DMS153 (cell line): ENCODE measurements at regions not wholly inside any gene's neighbourhood (a gene's known extent, or its start where the extent isn't known, plus 50 kb on each side); places are given as distances from the start of the nearest gene placed in this dataset.

Experiments used
- DNase-seq: peaks from one replicate; lab custom pipeline; 2025; lab: John Stamatoyannopoulos, UW

GRCh38 chrX:45771560-45772340 lies 571.1 kb upstream of the DIPK2B start:
- DNase-seq, result no peak

GRCh38 chrX:45771114-45771513 lies 570.4 kb upstream of the DIPK2B start:
- DNase-seq, result no peak

GRCh38 chrX:45769761-45770582 lies 569.3 kb upstream of the DIPK2B start:
- DNase-seq, result no peak

- no peak for DNase-seq
Measured at GRCh38 chrX:45768666-45769236, 568.1 kb upstream of the DIPK2B start.

GRCh38 chrX:45766981-45767501 lies 566.4 kb upstream of the DIPK2B start:
- no peak for DNase-seq

DNA sequence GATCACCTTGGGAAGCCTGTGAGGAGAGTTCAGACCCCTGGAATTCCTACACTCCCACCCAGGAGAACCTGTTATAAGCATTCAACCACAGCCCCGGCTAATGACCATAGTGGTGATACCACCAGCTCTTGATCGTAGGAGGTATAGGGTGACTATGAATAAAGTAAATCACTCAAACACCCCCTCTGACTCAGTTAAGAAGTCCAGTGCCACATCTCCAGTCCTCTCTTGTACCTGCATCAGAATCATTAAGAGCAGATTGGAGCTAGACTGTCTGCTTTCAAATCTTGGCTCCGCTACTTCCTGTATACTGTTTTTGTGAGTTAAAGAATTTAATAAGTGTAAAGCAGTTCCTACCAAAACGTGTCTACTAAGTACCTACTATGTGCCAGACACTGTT lies 565.1 kb upstream of the DIPK2B start:
- no peak for DNase-seq

DNA sequence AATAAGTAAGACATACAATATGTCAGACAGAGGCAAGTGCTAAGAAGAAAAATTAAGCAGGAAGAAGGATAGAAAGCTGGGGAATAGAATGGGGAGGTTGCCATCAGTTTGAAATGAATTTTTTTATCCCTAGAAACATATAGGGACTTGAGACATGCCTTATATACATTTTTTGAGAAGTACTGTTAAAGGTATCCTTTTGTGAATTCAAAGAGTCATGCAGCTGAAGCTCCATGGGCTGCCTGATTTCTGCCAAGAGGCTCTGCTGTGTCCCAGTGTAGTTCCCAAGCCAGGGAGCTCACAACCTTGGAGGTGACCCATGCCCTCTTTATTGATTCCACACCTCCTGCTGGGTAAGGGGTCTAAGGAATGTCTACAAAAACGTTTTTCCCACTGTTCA lies 564.6 kb upstream of the DIPK2B start:
- DNase-seq, result no peak

DNA sequence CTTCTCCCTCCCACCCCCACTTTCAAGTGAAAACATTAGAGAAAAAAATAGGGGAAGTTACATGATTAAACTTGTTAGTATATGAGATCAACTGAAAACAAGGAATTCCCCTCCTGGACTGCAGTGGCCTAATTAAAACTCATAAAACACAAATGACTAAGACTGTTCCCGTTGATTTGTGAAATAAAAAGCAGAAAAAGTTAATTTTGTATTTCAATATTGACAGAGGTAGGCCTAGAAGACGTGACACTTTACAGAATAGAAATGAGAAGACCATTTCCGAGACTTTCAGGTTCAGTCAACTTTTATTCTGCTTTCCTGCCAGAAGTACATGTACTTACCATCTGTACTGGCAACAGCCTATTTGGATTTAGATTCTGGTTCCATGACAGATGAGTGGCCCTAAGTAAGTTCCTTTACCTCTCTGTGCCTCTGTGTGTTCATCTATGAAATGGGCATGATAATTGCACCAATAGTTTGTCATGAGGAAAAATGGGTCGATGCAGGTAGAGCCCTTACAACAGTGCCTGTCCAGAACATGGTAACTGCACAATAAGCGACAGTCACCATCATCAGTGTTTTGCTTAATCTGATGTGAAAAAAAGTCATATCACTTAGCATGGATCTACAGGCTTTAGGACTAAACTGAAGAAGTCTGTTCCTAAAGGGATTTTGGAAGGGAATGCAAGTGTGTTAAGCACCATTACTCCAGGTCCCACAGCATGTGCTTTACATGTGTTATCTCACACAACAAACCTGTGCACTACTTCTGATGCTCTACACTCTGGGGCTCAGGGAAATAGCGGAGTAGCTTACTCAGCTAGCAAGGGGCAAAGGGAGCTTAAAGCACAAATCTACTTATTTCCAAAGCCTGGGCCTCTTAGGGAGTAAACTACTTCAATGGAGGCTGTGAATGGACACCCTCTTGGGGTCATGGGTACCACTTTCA lies 562.3 kb upstream of the DIPK2B start:
- no peak for DNase-seq

DNA sequence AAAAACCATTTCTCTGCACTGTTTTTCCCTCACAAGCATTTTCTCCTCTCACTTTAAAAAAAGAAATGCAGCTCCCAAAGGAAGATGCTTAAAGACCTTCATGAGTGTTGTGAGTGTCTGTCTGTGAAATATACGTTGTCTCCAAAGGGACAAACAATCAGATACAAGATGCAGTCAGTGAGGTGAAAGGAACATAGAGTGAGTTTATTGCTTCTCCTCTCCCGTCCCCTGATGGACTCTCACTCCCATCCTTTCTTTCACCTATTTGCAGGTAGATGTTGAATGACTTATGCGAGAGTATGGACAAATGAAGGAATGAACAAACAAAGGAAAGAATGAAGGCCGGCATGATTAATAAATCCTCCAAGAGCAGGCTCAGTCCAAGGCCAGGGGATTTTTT lies 561.2 kb upstream of the DIPK2B start:
- no peak for DNase-seq

DNA sequence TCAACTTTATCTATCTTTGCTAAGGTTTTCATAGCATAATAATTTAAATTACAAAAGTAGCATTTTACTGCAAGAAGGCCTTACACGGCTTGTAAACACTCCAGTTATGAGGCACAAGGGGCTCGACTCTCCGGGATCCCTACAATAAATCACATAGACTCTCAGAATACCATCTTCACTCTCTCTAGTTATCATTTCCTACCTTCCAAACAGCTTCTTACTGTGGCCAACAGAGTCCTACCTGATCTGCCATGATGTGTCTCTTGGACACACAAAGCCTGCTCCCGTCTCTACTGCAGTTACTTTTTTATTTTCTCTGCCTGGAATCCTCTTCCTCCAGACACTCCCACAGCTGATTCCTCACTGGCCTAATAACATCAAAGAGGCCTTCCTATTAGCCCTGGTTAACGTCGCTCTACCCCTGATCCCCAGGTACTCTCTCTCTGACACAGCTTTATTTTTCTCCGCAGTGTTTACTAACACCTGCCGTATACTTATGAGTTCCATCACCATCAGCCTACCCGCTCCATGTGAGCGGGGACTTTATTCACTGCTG lies 559.6 kb upstream of the DIPK2B start:
- no peak for DNase-seq

GRCh38 chrX:45758738-45759397 lies 558.2 kb upstream of the DIPK2B start:
- DNase-seq, result no peak

DNA sequence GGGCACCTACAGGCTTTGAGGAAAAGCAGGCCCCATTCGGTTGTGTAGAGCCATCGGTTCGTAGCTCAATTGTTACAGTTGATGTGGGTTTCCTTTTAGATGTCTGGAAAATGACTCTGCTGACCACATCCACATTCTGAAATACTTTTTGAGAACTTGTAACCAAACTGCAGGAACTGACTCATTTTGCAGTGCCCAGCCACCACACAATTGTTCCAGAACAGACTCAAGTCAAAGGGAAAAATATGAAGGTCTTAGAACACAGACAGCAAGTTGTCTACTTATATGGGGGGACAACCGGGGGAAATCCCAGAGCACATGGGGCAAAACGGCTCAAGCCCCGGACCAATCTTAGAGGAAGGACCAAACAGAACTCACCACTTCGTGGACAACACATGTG lies 557.6 kb upstream of the DIPK2B start:
- DNase-seq, result no peak

- no peak for DNase-seq
Measured at GRCh38 chrX:45757272-45757671, 556.6 kb upstream of the DIPK2B start.

DNA sequence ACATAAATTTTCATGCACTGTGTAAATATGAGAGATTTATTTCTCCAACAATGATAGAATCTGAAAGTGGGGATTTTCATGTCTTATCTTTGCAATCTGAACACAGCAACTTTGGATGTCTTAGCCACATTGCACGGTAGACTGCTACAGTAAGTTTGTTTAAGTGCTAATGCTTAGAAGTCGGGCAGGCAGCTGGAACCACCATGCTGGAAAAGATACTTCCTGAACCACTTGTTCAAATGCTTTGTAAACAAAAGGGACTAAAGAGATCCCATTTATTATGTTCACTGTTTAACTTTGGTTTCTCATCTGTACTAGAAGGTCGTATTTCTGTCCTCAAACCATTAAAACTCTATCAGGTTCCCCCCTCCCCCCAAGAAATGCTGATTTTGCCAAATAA lies 555.9 kb upstream of the DIPK2B start:
- peak; percentile 62 for DNase-seq

DNA sequence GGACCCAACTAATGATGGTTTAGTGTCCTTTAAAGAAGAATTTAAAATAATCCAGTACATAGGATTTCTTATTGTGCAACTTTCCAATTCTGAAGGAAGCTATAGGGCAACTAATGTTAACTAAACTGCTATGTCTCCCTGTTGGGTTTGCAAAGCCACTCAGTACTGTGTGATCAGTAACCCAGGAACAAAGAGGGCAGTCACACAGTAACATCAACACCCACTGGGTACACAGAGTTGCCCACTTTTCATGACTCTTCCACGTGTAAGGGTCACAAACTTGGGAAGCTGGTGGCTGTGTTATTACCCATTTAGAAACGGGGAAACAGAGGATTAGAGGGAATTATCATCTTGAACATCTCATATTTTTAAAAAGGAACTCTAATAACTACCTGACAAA lies 555.0 kb upstream of the DIPK2B start:
- DNase-seq, result no peak

- DNase-seq, result no peak
Measured at GRCh38 chrX:45751156-45751555, 550.5 kb upstream of the DIPK2B start.

- DNase-seq, result no peak
Measured at GRCh38 chrX:45750639-45751038, 550.0 kb upstream of the DIPK2B start.

DNA sequence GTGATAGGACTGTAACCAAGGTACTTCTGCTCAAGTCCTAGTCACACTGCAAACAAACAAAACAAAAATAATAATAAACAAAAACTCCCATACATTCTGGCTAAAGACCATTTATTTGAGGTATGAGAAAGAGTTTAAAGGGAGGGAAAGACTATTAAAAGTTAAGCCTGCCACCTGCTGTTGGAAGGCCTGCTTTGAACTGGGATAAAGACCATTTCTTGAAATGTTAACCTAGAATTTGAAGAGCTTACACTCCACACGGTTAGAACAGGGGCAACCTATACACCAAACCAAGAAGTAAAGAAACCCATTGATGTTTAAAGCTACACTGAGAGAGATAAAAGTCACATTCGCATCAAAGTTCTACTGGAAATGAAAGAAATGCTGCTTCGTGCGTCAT lies 548.7 kb upstream of the DIPK2B start:
- DNase-seq, result no peak

DNA sequence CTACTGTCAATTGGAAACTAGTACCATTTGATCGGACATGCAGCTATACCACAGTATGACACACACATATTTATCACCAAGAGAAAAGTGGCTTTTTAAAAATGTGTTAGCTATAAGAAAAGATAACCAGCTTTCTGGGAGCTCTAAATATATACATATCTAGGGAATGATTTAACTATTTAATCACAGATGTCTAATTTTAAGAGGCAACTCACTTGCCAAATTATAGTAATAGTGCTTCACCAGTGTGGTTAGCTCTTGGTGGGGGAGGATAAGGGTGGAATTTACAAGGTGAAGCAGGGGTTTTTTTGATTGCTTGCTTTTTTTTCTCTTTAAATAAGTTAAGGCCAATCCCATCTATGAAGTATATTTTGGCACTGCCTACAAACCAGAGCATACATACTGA lies 547.7 kb upstream of the DIPK2B start:
- DNase-seq, result no peak

DNA sequence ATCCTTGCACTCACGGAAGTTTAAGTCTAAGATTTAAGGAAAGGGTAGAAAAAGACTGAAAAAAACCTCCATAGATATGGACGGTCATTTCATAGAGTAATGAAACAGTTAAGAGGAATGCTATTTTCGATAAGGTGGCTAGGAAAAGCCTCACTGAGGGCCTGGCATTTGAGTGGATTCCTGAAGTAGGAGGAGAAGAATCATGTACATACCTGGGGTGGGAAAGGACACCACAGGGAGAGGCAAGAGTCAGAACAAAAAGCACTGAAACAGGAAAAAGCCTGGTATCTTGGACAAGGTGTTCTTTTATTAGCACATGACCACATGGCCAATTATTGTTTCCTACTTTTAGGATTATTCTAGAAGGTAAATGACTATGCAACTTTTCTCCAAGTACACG lies 547.2 kb upstream of the DIPK2B start:
- no peak for DNase-seq

GRCh38 chrX:45745479-45745878 lies 544.8 kb upstream of the DIPK2B start:
- no peak for DNase-seq
